Spleen (tissue), 7 donors: ENCODE measurements at regions not wholly inside any gene's neighbourhood (a gene's known extent, or its start where the extent isn't known, plus 50 kb on each side); places are given as distances from the start of the nearest gene placed in this dataset.

Experiments used
- POLR2A ChIP-seq, 3 donors: fragments of 450-650 bp; IDR thresholded peaks; one replicate each; pipeline ENCODE4 v1.5.1; 2017; ENCODE audit warnings: antibody characterized with exemption in 3 of 3, mild to moderate bottlenecking in 1 of 3
- POLR2AphosphoS5 ChIP-seq, 3 donors: sonication (generic); formaldehyde crosslinking; IDR thresholded peaks; one replicate each; pipeline ENCODE4 v1.5.1; 2017; ENCODE audit warnings: antibody characterized with exemption in 3 of 3
- TF ChIP-seq, protein P1 (sequence below), 11 experiments: fragments of 200-600 bp in 7 of 11; fragments of 450-650 bp in 4 of 11; sonication (generic) in 4 of 11; IDR thresholded peaks in 8 of 11; conservative IDR thresholded peaks in 3 of 11; 1 replicate in 7 of 11; 2 replicates in 4 of 11; pipeline versions ENCODE4 v1.4.0 to v1.8.0; 2016 to 2021; ENCODE audit warnings: antibody characterized with exemption in 11 of 11, inconsistent platforms in 4 of 11, mild to moderate bottlenecking in 1 of 11
- donor health status: DM: no; HTN: no; CAD: no; lungs with moderate emphysema.
- donor health status: DM: no; HTN: no; CAD: no.
- donor health status: DM: no; HTN: no; CAD: no.

DNA sequence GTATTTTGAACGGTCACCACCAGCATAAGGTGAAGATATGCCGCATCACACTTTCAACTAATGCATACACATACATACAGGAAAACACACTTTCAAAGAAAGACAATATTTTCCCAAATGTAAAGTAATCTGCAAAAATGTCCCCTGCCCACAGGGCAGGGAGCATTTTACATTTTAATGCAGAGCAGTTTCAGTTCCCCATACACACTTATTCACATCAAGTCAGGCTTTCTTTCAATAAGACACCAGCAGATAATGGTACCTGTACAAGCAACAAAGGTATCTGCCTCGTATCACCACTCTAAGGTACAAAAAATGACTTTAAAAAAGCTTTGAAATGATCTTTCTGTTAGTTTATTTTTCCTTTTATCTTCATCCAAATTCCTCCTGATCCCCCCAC is 247.1 kb upstream of the CCNG1 start:
- TF ChIP-seq, protein P1, sequence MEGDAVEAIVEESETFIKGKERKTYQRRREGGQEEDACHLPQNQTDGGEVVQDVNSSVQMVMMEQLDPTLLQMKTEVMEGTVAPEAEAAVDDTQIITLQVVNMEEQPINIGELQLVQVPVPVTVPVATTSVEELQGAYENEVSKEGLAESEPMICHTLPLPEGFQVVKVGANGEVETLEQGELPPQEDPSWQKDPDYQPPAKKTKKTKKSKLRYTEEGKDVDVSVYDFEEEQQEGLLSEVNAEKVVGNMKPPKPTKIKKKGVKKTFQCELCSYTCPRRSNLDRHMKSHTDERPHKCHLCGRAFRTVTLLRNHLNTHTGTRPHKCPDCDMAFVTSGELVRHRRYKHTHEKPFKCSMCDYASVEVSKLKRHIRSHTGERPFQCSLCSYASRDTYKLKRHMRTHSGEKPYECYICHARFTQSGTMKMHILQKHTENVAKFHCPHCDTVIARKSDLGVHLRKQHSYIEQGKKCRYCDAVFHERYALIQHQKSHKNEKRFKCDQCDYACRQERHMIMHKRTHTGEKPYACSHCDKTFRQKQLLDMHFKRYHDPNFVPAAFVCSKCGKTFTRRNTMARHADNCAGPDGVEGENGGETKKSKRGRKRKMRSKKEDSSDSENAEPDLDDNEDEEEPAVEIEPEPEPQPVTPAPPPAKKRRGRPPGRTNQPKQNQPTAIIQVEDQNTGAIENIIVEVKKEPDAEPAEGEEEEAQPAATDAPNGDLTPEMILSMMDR (IDR thresholded peaks at IDR 0.05 in 8 of 11, conservative IDR thresholded peaks at IDR 0.05 in 3 of 11) = no peak
- TF ChIP-seq POLR2A (IDR thresholded peaks at IDR 0.05) = no peak
- no peak for TF ChIP-seq POLR2AphosphoS5 (IDR thresholded peaks at IDR 0.05)
